ENCODE measurements at regions not wholly inside any gene's neighbourhood (a gene's known extent, or its start where the extent isn't known, plus 50 kb on each side); places are given as distances from the start of the nearest gene placed in this dataset.

DNA sequence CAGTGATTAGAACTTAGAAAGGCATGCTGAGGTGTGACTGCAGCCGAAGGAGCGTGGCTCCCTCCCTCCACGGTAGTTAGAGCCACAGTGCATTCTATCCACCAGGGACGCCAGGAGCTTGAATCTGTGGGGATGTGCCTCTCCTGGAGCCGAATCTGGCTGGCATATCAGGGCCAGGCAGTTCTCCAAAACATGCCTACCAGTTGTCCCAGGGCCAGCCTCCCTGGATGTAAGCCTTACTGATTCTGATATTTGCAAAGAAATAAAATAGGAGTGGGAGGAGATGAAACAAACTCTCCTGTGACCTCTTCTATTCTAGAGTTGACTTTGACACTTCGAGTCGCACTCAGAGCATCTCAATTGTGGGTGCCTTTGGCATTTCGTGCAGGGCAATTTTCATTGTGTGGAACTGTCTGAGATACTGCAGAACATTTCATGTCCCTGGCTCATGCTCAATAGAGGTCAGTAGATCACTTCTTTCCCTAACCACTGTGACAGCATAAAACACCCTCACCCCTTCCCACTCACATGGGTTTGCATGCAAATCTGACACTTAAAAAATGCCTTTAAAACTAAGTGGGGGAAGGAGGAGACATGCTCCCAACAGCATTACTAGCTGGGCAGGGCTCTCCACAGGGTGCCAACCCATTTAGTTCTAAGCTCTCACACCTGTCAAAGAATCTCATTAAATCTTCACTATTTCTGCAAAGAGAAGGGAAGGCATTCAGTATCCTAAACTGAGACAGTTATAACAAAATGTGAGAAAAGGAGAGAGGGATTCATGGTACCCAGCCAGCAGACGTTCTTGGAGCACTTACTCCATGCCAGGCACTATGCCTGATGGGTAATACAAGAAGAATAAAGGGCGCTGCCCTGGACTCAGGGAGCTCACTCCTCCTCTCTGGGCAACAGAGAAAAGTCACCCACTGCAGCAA lies 378.9 kb downstream of the PREX1 start:
- DNase-seq (ENCODE audit: low read depth, low spot score) (no peak), ATAC-seq (peak; percentile 44), FAIRE-seq (no peak)
- no peak overlapping the region for H3K9ac ChIP-seq (ENCODE audit: control insufficient read depth, insufficient read depth, low read length)
- 22% methylated on average over 10 of the region's 10 CpGs for WGBS (ENCODE audit: insufficient coverage, insufficient replicate concordance, low lambda C conversion rate, missing lambda C conversion rate)
- H3K27me3 ChIP-seq (replicated peaks in 1 of 2; ENCODE audit: control insufficient read depth in 2 of 2, insufficient read depth in 2 of 2, low read length in 1 of 2): peaks cover 3% of the 10 kb centered on the region in 2 experiments; a peak in 3 of 4 replicates
- no peak overlapping the region for H3K27ac ChIP-seq (ENCODE audit: control insufficient read depth, insufficient read depth)
- POLR2A ChIA-PET: no interaction called here
- no peaks in the 10 kb centered on the region for H3K4me1 ChIP-seq (ENCODE audit: control insufficient read depth, insufficient read depth, low read length)
- SMC1A ChIA-PET (ENCODE audit: uncharacterized antibody, unreplicated experiment): interaction anchor here (1.4 to 1.6 kb wide), 2 partner anchors 27 to 171 kb away, joined by 3 read pairs; no protein-coding TSS in a partner anchor
- in situ Hi-C loops (cut with MboI): no loop called here
- peaks cover 3% of the 10 kb centered on the region; the same call in 2 of the 3 replicates for H3K9me3 ChIP-seq (replicated peaks; ENCODE audit: control insufficient read depth, insufficient read depth, low read length)
- BruUV-seq (replicated peaks): no TSS peak
- no peak overlapping the region for H2AFZ ChIP-seq (ENCODE audit: control insufficient read depth, low read depth, low read length)
- H3K4me2 ChIP-seq (ENCODE audit: control insufficient read depth, insufficient read depth): no peak overlapping the region
- no peaks in the 10 kb centered on the region for H4K20me1 ChIP-seq (ENCODE audit: control insufficient read depth, insufficient read depth)
- no peak overlapping the region for H3K4me3 ChIP-seq
- TF ChIP-seq POU2F2 (IDR thresholded peaks at IDR 0.05; ENCODE audit: borderline replicate concordance, low read depth, low read length) (peak; percentile 43; the same call in 1 of the 3 replicates), BMI1 (IDR thresholded peaks at IDR 0.05; ENCODE audit: borderline replicate concordance) (no peak), NR2F1 (conservative IDR thresholded peaks at IDR 0.05) (peak; percentile 65; the same call in 1 of the 2 replicates), LARP7 (IDR thresholded peaks at IDR 0.05) (no peak), SMC3 (IDR thresholded peaks at IDR 0.05; ENCODE audit: borderline replicate concordance, low read length) (peak; percentile 24; the same call in 1 of the 2 replicates), HDAC6 (IDR thresholded peaks at IDR 0.05; ENCODE audit: unreplicated experiment) (no peak), ASH2L (IDR thresholded peaks at IDR 0.05; ENCODE audit: borderline replicate concordance, low read depth) (no peak), NFXL1 (IDR thresholded peaks at IDR 0.05; ENCODE audit: borderline replicate concordance) (peak; percentile 45; the same call in 1 of the 2 replicates), RUNX3 (IDR thresholded peaks at IDR 0.05; ENCODE audit: low read length) (peak; percentile 50), RAD21 (IDR thresholded peaks at IDR 0.05; ENCODE audit: insufficient read depth, low read depth, low read length) (peak; percentile 61)
- TF ChIP-seq, protein P1, sequence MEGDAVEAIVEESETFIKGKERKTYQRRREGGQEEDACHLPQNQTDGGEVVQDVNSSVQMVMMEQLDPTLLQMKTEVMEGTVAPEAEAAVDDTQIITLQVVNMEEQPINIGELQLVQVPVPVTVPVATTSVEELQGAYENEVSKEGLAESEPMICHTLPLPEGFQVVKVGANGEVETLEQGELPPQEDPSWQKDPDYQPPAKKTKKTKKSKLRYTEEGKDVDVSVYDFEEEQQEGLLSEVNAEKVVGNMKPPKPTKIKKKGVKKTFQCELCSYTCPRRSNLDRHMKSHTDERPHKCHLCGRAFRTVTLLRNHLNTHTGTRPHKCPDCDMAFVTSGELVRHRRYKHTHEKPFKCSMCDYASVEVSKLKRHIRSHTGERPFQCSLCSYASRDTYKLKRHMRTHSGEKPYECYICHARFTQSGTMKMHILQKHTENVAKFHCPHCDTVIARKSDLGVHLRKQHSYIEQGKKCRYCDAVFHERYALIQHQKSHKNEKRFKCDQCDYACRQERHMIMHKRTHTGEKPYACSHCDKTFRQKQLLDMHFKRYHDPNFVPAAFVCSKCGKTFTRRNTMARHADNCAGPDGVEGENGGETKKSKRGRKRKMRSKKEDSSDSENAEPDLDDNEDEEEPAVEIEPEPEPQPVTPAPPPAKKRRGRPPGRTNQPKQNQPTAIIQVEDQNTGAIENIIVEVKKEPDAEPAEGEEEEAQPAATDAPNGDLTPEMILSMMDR (IDR thresholded peaks at IDR 0.05 in 2 of 3, conservative IDR thresholded peaks at IDR 0.05 in 1 of 3; ENCODE audit: control insufficient read depth in 2 of 3, extremely low read depth in 1 of 3, insufficient read depth in 1 of 3, low read depth in 3 of 3, low read length in 3 of 3): peak in 1 of 3 experiments; percentile 22; a peak in 3 of 6 replicates
- TF ChIP-seq, protein P2, sequence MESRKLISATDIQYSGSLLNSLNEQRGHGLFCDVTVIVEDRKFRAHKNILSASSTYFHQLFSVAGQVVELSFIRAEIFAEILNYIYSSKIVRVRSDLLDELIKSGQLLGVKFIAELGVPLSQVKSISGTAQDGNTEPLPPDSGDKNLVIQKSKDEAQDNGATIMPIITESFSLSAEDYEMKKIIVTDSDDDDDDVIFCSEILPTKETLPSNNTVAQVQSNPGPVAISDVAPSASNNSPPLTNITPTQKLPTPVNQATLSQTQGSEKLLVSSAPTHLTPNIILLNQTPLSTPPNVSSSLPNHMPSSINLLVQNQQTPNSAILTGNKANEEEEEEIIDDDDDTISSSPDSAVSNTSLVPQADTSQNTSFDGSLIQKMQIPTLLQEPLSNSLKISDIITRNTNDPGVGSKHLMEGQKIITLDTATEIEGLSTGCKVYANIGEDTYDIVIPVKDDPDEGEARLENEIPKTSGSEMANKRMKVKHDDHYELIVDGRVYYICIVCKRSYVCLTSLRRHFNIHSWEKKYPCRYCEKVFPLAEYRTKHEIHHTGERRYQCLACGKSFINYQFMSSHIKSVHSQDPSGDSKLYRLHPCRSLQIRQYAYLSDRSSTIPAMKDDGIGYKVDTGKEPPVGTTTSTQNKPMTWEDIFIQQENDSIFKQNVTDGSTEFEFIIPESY (IDR thresholded peaks at IDR 0.05): no peak
- CTCF ChIA-PET: interaction anchor here (3.1 kb wide), 1 partner anchor 171 kb away, joined by 18 read pairs; no protein-coding TSS in a partner anchor
- H3K36me3 ChIP-seq (ENCODE audit: control insufficient read depth in 2 of 2, insufficient read depth in 2 of 2, low read length in 1 of 2): no peaks in the 10 kb centered on the region
- intact Hi-C loops (cut with micrococcal nuclease; ENCODE audit: unreplicated experiment): no loop called here
- RAD21 ChIA-PET (ENCODE audit: unreplicated experiment): interaction anchor here (2.1 kb wide), 1 partner anchor 172 kb away, joined by 19 read pairs; no protein-coding TSS in a partner anchor
- H3K79me2 ChIP-seq (ENCODE audit: control insufficient read depth, insufficient read depth, low read length): no peaks in the 10 kb centered on the region
